ENCODE measurements at regions not wholly inside any gene's neighbourhood (a gene's known extent, or its start where the extent isn't known, plus 50 kb on each side); places are given as distances from the start of the nearest gene placed in this dataset.

- dilution Hi-C loops (cut with MboI; ENCODE audit: extremely low pct_ligation_motif_present, low sequenced_read_pairs): no loop called here
These were observed 253.1 kb upstream of the IRX4 start for GRCh38 chr5:2135833-2136232.

More at GRCh38 chr5:2135833-2136232, 253.1 kb upstream of the IRX4 start:
- no peaks in the 10 kb centered on the region for H3K36me3 ChIP-seq (ENCODE audit: control insufficient read depth in 2 of 2, extremely low read depth in 1 of 2, insufficient read depth in 2 of 2, low read length in 2 of 2)
- no peak overlapping the region for H3K4me3 ChIP-seq (replicated peaks in 1 of 3; ENCODE audit: insufficient read depth in 1 of 3, low read depth in 1 of 3, low read length in 3 of 3)
- POLR2A ChIA-PET: no interaction called here
- H3K27me3 ChIP-seq (ENCODE audit: control insufficient read depth in 2 of 2, insufficient read depth in 2 of 2, low read length in 2 of 2): no peaks in the 10 kb centered on the region
- TF ChIP-seq FOS (IDR thresholded peaks at IDR 0.05; ENCODE audit: borderline replicate concordance, insufficient read depth, low read length): no peak
- TF ChIP-seq MAX (IDR thresholded peaks at IDR 0.05; ENCODE audit: insufficient read depth, insufficient read length): no peak
- TF ChIP-seq EZH2 (IDR thresholded peaks at IDR 0.05; ENCODE audit: borderline replicate concordance, low read depth, low read length, severe bottlenecking): no peak
- TF ChIP-seq POLR2AphosphoS5 (IDR thresholded peaks at IDR 0.05; ENCODE audit: insufficient read depth, low read depth, low read length): no peak
- TF ChIP-seq JUN (IDR thresholded peaks at IDR 0.05; ENCODE audit: borderline replicate concordance, insufficient read depth, insufficient read length, low read depth): no peak
- no peak for TF ChIP-seq POLR2A (IDR thresholded peaks at IDR 0.05; ENCODE audit: low read depth, low read length)
- TF ChIP-seq GATA2 (IDR thresholded peaks at IDR 0.05; ENCODE audit: insufficient read depth, insufficient read length, low read depth, low read length): no peak
- TF ChIP-seq CTCF (IDR thresholded peaks at IDR 0.05; ENCODE audit: extremely low read depth in 1 of 2, insufficient read depth in 1 of 2, low read depth in 1 of 2, low read length in 2 of 2): no peak
- TF ChIP-seq MYC (IDR thresholded peaks at IDR 0.05; ENCODE audit: low read depth, low read length): no peak
- H3K4me1 ChIP-seq (ENCODE audit: control insufficient read depth, extremely low read depth, insufficient read depth, low read length): no peaks in the 10 kb centered on the region
- H3K4me2 ChIP-seq (ENCODE audit: insufficient read depth, low read length): no peak overlapping the region
- no peak overlapping the region for H2AFZ ChIP-seq (ENCODE audit: low read depth, low read length)
- intact Hi-C loops (cut with micrococcal nuclease): no loop called here
- H3K79me2 ChIP-seq (ENCODE audit: control insufficient read depth, insufficient read depth, low read length): no peaks in the 10 kb centered on the region
- no TSS peak for BruUV-seq (replicated peaks)
- DNase-seq (ENCODE audit: low read depth, low spot score): no peak
- no peaks in the 10 kb centered on the region for H3K9me1 ChIP-seq (replicated peaks; ENCODE audit: control insufficient read depth, extremely low read depth, insufficient read depth, low read length)
- H4K20me1 ChIP-seq (replicated peaks; ENCODE audit: control insufficient read depth, extremely low read depth, insufficient read depth, low read length): no peaks in the 10 kb centered on the region
- CTCF ChIA-PET: no interaction called here
- H3K9me3 ChIP-seq (replicated peaks; ENCODE audit: control insufficient read depth, insufficient read depth, low read length): peaks cover 3% of the 10 kb centered on the region
- no peak for FAIRE-seq
- H3K9ac ChIP-seq (replicated peaks; ENCODE audit: extremely low read depth, insufficient read depth, low read length): no peak overlapping the region
- H3K27ac ChIP-seq (ENCODE audit: insufficient read depth, low read depth, low read length): no peak overlapping the region

Data from endothelial cell of umbilical vein (primary cell).